HCT116 (cell line): ENCODE measurements at regions not wholly inside any gene's neighbourhood (a gene's known extent, or its start where the extent isn't known, plus 50 kb on each side); places are given as distances from the start of the nearest gene placed in this dataset.

Experiments used
- EZH2 ChIP-seq: fragments of 200-600 bp; sonication (generic); IDR thresholded peaks from 2 replicates; pipeline ENCODE4 v1.6.1; 2017; ENCODE audit warnings: antibody characterized with exemption, mixed run types
- EZH2phosphoT487 ChIP-seq: fragments of 200-600 bp; IDR thresholded peaks from 2 replicates; pipeline ENCODE4 v1.6.1; 2018; ENCODE audit warnings: antibody characterized with exemption, borderline replicate concordance
- JUND ChIP-seq: IDR thresholded peaks from 2 replicates; pipeline ENCODE4 v1.6.1; 2012
- POLR2A ChIP-seq: IDR thresholded peaks from 2 replicates; pipeline ENCODE4 v1.7.0; 2011; ENCODE audit warnings: borderline replicate concordance; ENCODE audit not compliant: insufficient read depth, insufficient read length; ENCODE audit errors: extremely low read depth
- POLR2AphosphoS5 ChIP-seq: IDR thresholded peaks from 2 replicates; pipeline ENCODE4 v1.6.1; 2011; ENCODE audit warnings: mild to moderate bottlenecking, low read depth, low read length, moderate library complexity
- RAD21 ChIP-seq: IDR thresholded peaks from 2 replicates; pipeline ENCODE4 v1.6.1; 2012; ENCODE audit warnings: low read depth, mild to moderate bottlenecking
- TCF7L2 ChIP-seq: IDR thresholded peaks from 2 replicates; pipeline ENCODE4 v1.7.0; 2011; ENCODE audit warnings: borderline replicate concordance, inconsistent platforms; ENCODE audit not compliant: insufficient read depth, insufficient read length; ENCODE audit errors: extremely low read depth
- TF ChIP-seq, protein P1 (sequence below), 3 experiments: fragments of 200-600 bp in 1 of 3; sonication (generic) in 1 of 3; IDR thresholded peaks in 2 of 3; conservative IDR thresholded peaks in 1 of 3; 2 replicates each; pipeline ENCODE4 v1.5.1; 2012 to 2017; ENCODE audit warnings: low read depth in 2 of 3, low read length in 2 of 3, antibody characterized with exemption in 1 of 3, borderline replicate concordance in 1 of 3, control low read depth in 1 of 3, mild to moderate bottlenecking in 1 of 3, mixed read lengths in 1 of 3, mixed run types in 1 of 3, moderate library complexity in 1 of 3; ENCODE audit not compliant: insufficient read depth in 1 of 3
- TF ChIP-seq, protein P2 (sequence below): IDR thresholded peaks from 2 replicates; pipeline ENCODE4 v1.6.1; 2012; ENCODE audit warnings: low read depth
- TF ChIP-seq, protein P3 (sequence below): IDR thresholded peaks from 2 replicates; pipeline ENCODE4 v1.6.1; 2011; ENCODE audit warnings: mild to moderate bottlenecking, low read length, moderate library complexity; ENCODE audit not compliant: insufficient replicate concordance; ENCODE audit errors: extremely low read depth

DNA sequence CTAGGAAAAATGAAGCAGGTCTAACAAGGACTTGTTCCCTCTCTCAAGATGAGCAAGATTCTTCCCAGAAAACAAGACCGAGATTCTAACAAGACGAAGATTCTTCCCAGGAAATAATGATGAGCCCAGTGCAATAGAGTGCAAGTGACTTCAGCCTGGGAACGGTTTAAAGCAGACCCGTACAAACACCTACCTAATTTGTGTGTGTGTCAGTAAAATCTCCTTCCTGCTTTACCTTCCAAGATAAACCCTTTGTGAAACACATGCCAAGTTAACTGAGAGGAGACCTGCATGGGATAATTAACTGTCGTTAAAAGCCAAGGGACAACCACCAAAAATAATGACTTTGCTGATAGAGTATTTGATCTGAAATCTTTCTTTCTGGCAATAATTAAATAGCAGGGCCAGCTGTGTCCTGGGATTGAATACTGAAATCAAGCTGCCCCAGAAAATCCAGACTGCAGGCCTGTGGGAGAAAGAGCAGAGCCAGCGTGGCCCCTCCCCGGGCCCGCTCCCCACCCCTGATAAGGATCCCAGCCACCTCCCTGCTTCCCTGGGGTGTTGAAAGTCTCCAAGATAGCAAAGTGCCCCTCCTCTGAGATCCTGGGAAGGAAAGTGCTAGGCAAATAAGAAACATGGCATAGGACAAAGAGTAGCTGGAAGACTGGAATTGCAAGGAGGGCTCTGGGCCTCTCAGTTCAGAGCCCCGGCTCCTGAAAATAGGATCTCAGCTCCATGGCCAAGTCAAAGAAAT, 145.5 kb downstream of the CYP26B1 start:
- TF ChIP-seq POLR2A (no peak), JUND (no peak), RAD21 (no peak), POLR2AphosphoS5 (no peak), TCF7L2 (no peak), EZH2phosphoT487 (no peak), EZH2 (no peak)
- TF ChIP-seq, protein P1, sequence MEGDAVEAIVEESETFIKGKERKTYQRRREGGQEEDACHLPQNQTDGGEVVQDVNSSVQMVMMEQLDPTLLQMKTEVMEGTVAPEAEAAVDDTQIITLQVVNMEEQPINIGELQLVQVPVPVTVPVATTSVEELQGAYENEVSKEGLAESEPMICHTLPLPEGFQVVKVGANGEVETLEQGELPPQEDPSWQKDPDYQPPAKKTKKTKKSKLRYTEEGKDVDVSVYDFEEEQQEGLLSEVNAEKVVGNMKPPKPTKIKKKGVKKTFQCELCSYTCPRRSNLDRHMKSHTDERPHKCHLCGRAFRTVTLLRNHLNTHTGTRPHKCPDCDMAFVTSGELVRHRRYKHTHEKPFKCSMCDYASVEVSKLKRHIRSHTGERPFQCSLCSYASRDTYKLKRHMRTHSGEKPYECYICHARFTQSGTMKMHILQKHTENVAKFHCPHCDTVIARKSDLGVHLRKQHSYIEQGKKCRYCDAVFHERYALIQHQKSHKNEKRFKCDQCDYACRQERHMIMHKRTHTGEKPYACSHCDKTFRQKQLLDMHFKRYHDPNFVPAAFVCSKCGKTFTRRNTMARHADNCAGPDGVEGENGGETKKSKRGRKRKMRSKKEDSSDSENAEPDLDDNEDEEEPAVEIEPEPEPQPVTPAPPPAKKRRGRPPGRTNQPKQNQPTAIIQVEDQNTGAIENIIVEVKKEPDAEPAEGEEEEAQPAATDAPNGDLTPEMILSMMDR (IDR thresholded peaks at IDR 0.05 in 2 of 3, conservative IDR thresholded peaks at IDR 0.05 in 1 of 3; ENCODE audit: borderline replicate concordance in 1 of 3, insufficient read depth in 1 of 3, low read depth in 2 of 3, low read length in 2 of 3), result no peak
- TF ChIP-seq, protein P2, sequence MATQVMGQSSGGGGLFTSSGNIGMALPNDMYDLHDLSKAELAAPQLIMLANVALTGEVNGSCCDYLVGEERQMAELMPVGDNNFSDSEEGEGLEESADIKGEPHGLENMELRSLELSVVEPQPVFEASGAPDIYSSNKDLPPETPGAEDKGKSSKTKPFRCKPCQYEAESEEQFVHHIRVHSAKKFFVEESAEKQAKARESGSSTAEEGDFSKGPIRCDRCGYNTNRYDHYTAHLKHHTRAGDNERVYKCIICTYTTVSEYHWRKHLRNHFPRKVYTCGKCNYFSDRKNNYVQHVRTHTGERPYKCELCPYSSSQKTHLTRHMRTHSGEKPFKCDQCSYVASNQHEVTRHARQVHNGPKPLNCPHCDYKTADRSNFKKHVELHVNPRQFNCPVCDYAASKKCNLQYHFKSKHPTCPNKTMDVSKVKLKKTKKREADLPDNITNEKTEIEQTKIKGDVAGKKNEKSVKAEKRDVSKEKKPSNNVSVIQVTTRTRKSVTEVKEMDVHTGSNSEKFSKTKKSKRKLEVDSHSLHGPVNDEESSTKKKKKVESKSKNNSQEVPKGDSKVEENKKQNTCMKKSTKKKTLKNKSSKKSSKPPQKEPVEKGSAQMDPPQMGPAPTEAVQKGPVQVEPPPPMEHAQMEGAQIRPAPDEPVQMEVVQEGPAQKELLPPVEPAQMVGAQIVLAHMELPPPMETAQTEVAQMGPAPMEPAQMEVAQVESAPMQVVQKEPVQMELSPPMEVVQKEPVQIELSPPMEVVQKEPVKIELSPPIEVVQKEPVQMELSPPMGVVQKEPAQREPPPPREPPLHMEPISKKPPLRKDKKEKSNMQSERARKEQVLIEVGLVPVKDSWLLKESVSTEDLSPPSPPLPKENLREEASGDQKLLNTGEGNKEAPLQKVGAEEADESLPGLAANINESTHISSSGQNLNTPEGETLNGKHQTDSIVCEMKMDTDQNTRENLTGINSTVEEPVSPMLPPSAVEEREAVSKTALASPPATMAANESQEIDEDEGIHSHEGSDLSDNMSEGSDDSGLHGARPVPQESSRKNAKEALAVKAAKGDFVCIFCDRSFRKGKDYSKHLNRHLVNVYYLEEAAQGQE, result no peak
- TF ChIP-seq, protein P3, sequence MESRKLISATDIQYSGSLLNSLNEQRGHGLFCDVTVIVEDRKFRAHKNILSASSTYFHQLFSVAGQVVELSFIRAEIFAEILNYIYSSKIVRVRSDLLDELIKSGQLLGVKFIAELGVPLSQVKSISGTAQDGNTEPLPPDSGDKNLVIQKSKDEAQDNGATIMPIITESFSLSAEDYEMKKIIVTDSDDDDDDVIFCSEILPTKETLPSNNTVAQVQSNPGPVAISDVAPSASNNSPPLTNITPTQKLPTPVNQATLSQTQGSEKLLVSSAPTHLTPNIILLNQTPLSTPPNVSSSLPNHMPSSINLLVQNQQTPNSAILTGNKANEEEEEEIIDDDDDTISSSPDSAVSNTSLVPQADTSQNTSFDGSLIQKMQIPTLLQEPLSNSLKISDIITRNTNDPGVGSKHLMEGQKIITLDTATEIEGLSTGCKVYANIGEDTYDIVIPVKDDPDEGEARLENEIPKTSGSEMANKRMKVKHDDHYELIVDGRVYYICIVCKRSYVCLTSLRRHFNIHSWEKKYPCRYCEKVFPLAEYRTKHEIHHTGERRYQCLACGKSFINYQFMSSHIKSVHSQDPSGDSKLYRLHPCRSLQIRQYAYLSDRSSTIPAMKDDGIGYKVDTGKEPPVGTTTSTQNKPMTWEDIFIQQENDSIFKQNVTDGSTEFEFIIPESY, result no peak
